Hindlimb muscle (tissue), 1 donor: ENCODE measurements at regions not wholly inside any gene's neighbourhood (a gene's known extent, or its start where the extent isn't known, plus 50 kb on each side); places are given as distances from the start of the nearest gene placed in this dataset.
"Not testable (repeated sequence)": the region's sequence is repeated elsewhere in the genome, so short reads cannot be mapped to it uniquely, and the experiment has no call there.

Experiments used
- DNase-seq: peaks from one replicate; pipeline ENCODE4 v3.0.0-alpha.2; 2013

- DNase-seq: no peak
These were observed 320.2 kb upstream of the IL12A start for GRCh38 chr3:159668461-159668860.

DNA sequence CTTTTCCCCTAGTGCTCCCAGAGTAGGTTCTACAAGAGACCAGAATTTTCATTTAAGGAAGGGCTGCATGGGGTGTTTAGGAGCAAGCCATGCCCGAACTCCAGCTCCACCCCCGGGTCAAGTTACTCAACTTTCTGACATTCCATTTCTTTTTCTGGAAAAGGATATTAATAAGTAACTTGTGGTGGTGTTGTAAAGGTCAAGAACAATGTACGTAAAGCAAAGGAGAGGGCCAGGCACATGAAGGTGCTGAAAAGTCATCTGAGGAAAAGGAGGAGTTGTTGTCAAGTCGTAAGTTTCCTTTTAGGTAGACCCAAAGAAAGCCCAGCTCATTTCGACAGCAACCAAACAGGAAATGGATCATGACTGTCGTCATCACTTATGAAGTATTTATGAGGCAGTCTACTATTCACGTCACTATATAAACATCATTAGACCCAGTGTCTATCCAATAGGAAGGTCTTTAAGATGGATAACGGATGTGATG, 319.6 kb upstream of the IL12A start:
- no peak for DNase-seq

DNA sequence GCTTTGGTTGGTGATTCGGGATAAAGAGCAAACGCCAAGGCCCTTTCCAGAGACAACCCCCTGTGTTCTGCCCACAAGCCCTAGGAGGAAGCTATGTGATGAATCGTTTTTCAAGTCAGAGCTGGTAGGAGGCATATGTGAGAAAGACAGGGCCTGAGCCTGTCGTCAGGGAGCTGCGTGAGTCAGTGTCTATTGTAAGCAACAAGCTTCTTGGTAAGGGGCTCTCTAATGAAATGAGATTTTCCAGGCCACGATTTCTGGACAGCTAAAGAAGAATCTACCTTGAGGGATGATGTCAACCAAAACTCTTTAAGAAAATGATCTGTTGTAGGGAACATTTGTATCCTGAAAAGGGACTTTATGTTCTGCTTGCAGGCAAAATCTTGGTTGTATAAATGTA, 318.9 kb upstream of the IL12A start:
- no peak for DNase-seq

DNA sequence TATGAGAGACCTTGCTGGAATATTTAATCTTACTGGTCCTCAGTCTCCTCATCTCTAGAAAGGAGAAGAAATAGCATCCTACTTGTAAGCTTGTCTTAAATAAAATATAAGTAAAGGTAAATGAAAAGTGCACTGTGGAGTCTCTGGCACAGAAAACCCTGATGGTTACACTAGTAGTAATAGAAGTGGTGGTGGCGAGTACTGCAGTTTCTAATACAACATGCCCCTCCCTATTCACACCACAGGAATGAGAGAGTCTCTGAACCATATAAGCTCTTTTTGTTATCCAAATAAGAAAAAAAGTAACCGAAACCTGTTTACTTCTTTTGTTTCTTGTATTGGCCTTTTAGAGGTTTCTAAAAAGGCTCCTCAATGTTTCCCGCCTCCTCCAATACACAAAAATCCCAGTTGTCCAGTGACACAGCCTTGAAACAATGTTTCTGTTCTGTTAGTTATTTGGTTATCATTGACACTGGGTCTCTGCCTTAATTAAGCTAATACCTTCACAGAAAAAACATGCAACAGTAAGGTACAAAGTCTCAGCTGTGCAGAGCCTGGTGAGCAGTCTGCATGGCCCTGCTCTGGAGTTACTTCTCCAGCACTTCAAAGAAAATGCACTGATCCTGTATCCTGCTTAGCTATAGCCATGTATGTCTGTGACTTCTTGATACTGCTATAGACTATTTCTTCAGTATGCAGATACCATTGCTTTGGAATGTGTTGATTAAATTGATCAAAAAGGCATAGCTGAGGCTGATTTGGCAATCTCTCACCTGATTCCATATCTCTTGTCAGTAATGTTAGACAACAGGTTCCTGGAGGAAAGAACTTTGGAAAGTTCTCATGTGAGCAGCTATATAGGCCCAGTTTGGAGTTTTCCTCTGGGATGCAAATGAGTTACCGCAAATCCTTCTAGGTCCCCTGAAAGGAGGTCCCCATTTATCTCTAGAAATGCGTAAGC, 315.6 kb upstream of the IL12A start:
- DNase-seq: no peak

- DNase-seq: no peak
These were observed 314.1 kb upstream of the IL12A start for GRCh38 chr3:159674583-159674982.

DNA sequence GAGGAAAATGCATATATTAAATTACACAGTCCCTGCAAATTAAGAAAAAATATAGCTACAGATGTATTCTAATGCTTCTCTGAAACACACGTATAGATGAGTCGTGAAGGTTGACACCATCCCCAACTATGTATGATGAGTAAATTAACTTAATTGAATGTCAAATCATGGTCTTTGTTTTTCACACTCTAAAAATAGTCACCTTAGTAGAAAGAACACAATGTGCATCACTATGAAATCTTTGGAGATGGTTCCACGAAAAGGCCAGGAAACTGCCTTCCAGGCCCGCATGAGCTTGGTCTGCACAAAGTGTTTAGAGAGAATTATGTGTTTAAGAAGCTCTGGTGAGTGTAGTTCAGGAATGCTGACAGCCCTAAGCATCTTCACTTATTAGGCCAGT, 313.4 kb upstream of the IL12A start:
- DNase-seq: no peak

GRCh38 chr3:159679900-159680299, 308.7 kb upstream of the IL12A start:
- DNase-seq: no peak

GRCh38 chr3:159681717-159682116, 306.9 kb upstream of the IL12A start:
- not testable (repeated sequence) for DNase-seq

- no peak for DNase-seq
These were observed 302.8 kb upstream of the IL12A start for GRCh38 chr3:159685801-159686200.

DNA sequence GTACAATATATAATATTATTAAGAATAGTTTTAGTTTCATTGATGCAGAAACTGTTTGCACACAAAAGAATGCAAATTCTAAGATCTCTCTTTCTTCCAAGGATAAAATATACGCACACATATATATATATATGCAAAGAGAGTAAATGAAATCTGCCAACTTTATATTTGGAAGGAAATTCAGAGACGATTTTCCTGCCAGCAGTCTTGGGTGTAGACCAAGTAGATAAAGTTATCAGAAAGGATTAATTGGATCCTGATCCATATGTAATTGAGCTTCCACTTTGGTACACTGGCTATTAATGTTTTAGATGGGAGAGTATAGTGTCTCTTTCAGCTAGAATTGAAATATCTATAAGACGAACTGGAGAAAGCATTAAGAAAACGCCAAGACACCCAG, 295.4 kb upstream of the IL12A start:
- no peak for DNase-seq

DNA sequence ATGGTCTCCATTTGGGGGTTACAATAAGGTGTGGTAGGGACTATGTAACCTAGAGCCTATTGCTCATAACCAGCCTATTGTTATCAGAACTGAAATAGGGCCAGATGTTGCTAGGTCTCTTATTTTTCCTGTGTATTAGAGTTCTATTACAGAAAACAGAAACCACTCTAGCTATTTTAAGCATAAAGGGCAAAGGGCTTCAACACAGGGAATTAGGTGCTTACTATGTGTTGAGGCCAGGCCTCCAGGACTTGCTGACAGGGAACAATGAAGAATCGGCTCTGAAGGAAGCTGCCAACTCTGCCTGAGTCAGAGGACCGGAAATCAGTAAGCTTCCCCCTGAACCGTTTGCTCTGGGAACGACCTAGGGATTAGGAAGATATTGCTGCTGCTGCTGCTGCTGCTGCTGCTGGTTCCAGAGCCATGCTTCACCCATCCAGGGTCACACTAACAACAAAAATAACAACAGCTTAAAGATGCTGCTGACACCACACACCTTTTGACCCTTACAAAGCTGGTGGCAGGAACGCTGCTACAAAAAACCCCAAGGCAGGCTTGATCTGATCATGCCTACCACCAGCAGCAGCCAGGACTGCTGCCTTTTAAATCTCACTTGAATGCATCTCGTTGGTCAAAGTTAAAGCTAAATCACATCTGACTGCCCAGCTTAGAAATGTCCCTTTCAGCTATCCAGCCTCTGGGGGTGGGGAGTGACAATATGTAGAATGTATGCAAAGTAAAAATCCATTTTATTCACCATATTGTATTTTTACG, 276.9 kb upstream of the IL12A start:
- peak; percentile 12 for DNase-seq

GRCh38 chr3:159721324-159721723, 267.3 kb upstream of the IL12A start:
- no peak for DNase-seq

DNA sequence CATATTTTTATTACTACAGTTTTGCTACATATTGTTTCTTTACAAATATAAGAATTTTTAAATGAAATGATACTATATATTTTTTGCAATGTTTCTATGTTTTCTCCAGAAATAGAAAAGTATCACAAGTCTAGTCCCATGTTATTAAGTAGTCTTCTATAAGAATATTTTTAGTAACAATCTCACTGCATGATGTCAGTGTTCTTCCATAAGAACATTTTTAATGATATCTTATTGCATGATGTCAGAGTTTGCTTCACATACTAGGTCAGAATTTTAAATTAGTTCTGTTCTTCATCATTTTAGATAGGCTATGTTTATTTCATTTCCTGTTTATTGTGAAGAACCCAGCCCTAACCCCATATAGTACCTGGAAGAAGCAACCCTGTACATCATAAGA, 265.3 kb upstream of the IL12A start:
- no peak for DNase-seq

- DNase-seq: no peak
These were observed 264.0 kb upstream of the IL12A start for GRCh38 chr3:159724627-159725026.

DNA sequence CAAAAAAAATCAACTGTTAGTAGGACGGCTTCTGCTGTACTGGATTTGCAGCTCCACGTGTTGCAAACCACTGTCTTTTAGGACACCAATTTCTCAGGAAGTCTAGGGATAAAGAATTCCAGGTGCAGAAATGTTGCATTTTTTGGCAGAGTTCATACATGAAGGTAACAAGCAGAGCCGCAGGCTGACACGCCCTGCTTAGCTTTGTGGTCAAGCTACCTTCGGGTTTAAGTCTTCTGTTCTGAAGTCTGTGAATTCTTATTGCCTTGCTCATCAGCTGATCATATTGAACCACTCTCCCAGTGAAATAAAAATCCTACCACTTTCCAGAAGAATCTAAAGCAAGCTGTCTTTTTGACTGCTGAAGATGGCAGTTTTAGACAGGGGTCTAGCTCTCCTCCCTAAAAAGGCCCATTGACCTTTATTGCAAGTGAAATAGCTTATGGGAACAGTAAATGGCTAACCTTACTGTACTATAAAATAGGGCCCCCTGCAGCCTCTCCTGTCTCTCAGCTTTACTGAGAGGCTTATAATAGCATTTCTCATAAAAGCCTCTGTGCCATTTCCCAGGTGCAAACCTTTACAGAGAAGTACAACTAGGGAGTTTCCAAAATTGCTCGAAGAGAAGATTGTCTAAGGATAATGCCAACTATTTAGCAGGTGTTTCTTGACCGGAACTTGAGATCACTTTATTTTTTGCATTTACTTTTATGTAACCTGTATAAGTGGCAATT, 262.2 kb upstream of the IL12A start:
- no peak for DNase-seq

DNA sequence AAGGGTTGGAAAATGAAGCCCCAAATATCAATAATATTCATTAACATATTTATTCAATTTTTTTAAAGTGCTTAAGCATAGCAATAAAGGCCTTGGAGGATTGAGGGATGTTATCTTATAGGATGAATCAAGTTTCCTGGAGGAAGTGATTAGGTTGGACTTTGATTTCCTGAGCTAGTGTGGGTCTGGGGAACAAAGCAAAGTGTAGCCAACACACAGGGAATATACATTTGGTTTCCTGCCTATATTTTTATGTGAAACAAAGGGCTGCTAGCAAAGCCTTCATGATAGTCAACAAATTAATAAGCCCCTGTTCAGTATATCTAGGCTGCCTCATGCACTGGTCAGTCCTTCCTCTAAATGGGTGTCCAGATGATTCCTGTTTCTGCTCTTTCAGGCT, 261.1 kb upstream of the IL12A start:
- DNase-seq: no peak

DNA sequence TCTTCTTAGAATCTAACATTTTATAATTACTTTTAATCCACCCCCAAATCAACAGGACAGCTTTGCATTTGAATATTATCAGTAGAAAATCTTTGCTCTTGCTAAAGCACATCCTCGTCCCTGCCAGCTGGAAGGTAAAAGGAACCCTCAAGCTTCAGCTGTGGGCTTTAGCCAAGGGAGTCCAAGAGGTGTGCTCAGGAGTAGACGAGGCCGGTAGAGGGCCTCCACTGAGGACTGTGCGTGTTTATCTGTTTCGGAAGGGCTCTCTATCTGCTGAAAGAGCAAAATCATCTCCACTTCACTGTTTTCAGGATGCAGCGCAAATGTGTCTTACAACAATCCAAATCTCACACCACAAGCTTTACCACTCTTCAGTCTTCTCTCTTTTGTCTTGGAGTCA, 257.4 kb upstream of the IL12A start:
- no peak for DNase-seq

DNA sequence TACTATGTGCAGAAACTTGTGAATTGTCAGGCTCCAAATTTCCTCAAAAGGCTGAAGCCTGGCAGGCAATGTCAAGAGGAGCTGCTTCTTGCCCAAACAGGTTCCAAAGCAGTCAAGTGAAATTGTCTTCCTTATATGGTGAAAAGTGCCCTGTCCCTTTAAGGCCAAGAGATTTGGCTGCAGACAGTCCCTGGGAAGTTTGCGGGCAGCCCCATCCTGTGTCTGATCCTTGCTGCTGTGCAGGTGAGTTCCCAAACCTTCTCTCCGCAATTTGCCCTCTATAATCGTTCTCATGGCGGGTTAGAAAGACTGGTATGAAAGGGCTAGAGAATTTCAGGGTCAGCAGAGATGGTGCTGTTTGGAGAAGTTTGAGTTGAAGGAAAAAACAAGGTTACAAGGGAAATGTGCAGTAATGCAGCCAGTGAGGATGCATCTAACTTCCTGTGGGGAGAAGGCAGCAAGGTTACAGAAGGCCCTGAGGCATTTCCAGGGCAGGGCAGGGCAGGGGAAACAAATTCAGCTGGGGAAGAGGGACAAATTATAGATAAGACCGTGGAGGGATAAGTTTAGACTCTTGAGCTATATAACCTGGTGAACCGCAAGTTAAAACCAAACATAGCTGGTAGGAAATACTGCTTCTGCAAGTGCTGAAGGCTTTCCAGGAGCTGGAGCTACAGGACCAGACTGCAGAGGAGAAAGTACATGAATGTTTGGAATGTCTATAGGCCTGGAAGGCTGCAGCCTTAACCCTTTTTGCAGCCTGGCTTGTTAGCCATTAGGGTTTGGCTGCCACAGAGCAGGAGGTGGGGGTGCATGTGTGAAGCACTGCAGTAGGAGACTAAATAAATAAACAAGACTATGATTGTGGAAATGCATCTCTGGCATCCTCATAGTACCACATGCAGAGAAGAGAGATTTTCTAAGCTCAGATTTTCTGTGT, 256.2 kb upstream of the IL12A start:
- DNase-seq: no peak

- DNase-seq: no peak
These were observed 255.3 kb upstream of the IL12A start for GRCh38 chr3:159733194-159733860.

- no peak for DNase-seq
These were observed 254.0 kb upstream of the IL12A start for GRCh38 chr3:159734681-159735080.

DNA sequence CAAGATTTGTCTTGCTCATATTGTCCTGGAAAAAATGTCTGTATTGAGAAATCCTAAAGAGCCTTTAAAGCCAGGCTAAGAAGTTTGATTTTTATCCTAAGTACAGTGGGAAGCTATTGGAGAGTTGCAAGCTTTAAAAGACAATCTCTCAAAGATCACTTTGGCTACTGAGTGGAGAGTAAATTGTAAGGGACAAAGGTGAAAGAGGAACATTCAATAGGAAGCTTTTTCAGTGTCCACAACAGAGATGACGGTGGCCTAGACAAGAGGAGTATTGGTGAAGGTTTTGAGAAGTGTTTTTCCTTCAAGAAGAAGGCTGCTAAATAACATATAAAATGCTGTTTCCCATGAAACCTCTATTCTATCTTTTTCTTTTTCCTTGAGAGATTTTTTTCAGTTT, 249.5 kb upstream of the IL12A start:
- no peak for DNase-seq
